HG03039 (cell line): ENCODE measurements at regions not wholly inside any gene's neighbourhood (a gene's known extent, or its start where the extent isn't known, plus 50 kb on each side); places are given as distances from the start of the nearest gene placed in this dataset.

Experiments used
- ATAC-seq: cut with Tn5 transposase; IDR thresholded peaks from one replicate; pipeline ENCODE4 v1.9.1; 2021; ENCODE audit warnings: mild to moderate bottlenecking, moderate library complexity; ENCODE audit not compliant: unreplicated experiment

DNA sequence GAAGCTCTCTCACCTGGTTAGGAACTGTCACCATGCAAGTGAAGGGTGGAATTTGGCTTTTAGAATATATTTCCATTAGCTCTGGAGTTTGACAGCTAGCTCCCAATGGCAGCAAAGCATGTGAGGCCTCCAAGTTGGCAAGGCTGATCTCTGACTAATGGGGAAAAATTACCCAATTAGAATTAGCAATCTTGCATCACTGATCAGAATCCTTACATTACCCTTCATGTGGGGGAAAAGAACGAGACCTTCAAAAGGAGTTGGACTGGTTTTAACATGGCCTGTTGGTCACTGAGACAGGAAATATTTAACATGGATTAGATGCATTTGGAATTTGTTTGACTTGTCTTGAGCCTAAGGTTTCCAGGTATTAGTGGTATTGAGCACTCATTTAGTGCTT lies 192.3 kb upstream of the GDNF start:
- ATAC-seq = no peak

DNA sequence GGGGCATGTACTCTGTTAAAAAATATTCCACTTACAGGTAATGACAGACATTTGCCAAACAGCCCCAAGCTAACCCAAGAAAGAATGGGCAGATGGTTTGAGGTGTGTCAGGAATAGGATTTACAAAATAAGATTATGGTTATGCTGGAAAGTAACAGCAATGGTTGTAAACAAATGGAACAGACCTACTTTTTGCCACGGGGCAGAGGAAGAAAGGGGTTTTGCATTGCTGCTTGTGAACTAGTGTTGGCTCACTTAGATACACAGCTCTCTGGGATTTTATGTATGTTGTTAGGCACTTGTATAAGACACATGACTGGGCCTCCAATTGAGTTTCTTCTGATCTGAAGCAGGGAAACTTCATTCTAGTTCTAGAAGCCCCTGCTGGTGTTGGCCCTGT lies 191.5 kb upstream of the GDNF start:
- no peak for ATAC-seq

DNA sequence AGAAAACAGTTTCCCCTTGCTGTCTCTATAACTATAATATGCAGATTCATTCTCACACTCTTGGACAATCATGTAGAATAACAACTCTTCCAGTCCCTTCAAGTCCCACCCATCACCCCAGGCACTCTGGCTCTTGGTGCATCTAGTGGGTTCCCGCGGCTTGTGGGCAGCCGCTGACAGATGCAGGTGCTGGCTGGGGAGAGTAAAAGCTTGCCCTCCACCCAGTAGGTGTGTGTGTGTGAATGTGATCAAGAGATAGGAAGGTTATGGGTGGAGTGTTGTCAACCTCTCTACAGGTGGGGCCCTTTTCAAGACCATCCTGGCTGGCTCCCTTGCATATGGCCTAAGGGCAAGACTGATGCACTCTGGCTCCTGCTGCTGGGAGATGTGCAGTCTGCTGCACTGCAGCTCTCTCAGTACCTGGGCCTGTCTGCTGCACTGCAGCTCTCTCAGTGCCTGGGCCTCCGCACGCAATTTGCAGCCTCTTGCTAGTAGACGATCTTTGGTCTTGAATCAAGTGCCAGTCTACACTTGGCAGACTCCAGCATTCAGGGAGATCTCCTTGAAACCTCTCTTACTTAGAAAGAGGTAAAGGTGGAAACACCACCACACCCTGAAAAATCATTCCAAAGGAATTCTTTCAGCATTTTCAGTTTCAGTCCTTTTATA lies 189.7 kb upstream of the GDNF start:
- ATAC-seq = no peak

DNA sequence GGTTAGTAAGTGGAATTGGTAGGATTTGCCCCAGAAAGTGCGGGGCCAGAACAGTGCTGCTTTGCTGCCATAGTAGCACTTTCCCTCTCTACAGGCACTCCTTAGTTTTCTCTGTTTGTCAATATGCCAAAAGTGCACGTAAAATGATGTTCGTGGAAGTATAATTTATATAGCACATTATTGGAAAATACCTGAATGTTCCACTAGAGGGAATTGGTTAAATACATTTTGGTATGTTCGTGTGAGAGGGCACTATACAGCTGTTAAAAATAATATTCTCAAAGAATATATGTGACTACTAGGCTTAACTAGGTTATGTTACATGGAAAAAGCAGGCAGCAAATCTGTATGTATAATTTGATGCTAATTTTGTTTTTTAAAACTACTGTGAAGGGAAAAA lies 184.0 kb upstream of the GDNF start:
- ATAC-seq = no peak

DNA sequence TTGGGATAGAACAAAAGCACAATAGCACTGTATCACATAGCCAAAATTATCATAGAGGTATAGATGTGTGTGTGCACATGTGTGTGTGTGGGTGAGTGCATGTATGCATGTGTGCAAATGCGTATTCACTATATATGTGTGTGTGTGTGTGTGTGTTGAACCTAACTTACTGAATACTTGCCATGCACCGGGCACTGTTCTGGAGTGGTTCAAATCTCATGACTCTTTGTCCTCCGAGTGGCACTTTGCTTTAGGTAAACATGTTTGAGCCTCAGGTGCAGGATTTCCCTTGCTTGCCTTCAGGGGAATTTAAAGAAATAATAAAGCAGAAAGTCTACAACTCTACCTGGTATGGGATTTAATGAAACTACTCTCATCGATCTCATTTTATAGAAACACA lies 183.5 kb upstream of the GDNF start:
- ATAC-seq = no peak

DNA sequence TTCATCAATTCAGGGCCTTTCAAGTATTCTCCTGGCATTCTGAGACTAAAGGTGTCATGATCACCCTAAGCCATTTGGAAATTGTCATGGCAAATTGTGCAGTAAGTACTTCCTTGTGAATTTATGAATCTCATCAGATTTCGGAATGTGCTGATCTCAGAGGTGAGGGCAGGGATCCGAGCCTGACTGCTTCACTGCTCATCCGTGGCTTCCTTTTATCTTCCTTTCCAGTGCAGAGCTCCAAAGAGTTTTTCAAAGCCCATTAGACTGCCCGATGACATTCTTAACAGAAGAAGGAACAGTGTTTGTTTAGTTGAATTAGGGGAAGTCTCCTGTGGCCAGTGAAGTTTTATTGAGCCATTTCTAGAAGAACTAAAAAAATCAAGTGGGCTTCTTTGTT lies 182.8 kb upstream of the GDNF start:
- ATAC-seq = no peak

DNA sequence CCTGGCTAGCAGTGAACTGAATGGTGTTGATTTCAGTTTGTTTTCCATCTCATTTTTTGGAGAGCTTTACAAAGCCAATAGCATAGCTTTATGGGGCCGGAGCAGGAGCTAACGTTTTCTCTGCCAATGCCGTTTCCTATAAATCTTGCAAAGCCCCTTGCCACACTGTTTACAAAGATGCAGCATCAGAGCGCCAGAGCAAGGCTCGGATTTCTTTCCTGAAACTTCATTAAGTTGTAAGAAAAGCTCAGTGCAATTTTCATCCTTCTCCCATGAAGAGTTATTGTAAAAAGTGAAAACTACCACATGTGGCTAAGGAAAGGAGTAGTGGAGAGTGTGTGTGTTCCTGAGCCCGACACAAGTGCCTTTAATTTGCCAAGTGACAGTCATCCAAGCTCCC lies 178.2 kb upstream of the GDNF start:
- no peak for ATAC-seq

DNA sequence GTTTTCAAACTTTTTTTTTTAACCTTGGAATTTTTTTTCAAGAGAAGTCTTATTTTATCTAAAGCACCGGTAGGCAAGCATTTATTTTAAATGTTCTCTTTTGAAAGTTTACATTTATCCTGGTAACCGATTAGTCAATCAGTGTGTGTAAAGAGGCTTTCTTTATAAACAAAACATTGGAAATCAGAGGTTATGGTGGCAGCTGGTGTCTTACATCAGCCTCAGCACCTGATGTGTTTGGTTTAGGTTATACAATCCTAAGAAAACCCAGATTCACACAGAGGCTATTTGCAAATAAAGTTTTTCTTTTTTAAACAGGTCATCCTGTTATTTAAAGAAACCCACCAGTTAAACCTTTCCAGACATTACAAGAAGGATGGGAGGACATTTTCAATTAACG lies 173.3 kb upstream of the GDNF start:
- ATAC-seq = no peak

DNA sequence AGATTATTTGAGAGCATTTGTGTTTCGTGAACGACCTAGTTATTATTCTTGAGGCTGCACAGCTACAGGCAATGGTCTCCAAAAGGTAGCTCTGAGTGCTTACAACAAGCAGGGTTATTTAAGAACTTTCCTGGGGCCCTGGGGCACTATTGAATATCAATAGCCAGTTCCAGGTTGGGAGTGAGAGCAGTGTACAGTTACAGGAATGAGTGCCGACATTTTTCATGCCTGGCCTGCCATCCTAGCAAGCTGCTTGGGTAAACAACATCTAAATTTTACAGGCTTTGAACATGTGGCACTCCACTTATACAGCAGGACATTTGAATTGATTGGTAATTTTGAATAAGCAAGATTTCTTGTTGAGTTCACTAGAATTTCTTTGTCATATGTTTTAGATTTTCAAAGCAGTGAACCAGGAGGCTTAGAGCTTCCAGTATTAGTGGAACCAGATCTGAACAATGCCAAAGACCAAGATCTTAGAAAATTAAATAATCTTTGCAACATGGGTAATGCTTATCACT lies 171.9 kb upstream of the GDNF start:
- no peak for ATAC-seq

DNA sequence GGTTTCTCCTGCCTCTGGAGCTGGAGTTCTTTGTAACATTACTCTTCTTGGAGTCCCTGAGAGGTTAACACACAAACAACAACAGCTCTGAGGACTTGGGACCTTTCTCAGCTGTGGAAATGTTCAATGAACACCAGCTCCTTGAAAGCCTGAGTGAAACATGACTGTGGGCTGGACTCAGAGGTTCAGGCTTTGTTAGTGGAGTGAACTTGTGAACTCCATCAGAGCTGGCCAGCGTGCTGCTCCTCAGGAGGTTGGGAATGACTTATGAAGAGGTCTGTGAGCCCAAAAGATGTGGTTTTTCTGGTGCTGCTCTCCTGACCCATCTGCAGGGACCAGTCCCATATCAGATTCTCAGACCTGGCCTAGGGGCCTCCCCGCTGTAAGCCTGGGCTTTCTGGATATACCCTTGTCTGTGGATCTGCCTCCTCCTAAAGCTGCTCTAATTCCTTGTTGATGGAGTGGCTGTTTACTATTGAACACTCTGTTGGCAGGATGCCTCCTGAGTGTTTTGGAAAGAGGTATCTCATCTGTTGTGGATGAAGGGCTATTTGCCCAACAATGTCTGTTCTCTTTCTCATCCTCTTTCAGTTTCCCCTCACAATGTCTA lies 170.0 kb upstream of the GDNF start:
- ATAC-seq = no peak

DNA sequence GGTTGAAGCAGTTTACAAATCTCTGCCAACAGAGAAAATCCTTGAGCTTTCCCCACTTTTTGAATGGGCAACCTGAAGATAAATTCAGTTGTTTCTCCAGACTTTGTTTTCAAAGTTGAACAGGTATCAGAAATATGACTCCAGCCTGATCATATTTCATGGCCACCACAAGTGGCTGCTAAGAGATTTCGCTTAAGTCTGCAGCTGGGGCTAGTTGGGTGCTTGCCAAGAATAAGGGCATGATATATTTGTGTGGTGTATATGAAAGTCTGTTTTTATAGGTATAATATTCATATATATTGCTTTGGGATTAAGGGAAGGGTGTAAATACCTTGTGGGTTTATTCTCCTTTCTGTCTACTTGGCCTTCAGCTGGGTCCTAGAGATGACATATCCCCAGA lies 168.4 kb upstream of the GDNF start:
- no peak for ATAC-seq

DNA sequence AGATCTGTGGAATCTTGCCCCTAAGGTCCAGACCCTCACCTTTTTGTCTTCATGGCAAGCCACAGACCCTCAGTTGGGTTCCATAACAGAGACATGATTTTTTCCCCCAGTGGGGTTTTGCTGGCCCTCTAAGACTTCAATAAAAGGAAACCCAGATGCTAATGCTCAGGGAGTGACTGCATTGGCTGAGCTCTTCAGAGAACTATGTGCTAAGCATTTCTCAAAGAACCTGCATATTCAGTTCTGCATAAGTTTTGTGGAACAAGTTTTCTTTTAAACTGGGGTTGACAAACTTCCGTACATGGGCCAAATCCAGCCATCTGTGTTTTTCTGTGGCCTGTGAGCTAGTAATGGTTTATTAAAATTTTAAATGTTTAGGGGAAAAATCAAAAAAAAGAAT lies 159.8 kb upstream of the GDNF start:
- ATAC-seq = no peak

DNA sequence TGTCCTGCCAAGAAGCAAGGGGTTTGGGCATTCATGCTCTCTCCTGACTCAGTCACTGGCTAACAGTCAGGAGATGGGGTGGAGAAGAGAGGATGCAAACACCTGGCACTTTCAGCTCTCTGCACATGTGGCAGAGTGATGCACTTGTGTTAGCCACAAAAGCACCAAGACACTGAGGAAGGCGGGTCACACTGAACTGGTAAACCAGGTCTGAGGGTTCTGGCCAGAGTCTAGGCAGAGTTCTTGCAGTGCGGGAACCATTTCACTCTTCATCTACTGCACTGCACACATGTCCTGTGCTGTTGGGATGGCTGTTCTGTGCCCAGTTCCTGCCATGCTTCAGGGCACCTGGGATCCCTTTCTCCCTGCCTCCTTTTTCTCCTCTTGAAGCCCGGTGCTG lies 157.1 kb upstream of the GDNF start:
- ATAC-seq = no peak

DNA sequence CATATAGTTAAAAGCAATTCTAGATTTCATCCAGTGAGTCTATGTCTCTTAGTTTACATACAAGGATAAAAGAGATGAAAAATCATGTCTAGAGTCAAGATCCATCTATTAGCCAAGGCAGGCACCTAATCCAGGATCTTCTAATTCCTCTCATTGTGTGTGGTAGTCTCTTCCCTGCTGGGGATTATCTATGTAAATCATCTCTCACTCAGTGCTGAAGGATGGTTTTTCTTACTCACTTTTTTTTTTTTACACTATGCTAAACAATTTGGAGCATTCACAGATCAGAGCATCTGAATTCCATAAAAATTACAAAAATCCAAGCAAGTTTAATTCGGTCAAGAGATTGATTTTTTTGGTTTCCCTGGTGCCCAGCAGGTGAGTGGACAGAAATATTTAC lies 154.9 kb upstream of the GDNF start:
- ATAC-seq = no peak

DNA sequence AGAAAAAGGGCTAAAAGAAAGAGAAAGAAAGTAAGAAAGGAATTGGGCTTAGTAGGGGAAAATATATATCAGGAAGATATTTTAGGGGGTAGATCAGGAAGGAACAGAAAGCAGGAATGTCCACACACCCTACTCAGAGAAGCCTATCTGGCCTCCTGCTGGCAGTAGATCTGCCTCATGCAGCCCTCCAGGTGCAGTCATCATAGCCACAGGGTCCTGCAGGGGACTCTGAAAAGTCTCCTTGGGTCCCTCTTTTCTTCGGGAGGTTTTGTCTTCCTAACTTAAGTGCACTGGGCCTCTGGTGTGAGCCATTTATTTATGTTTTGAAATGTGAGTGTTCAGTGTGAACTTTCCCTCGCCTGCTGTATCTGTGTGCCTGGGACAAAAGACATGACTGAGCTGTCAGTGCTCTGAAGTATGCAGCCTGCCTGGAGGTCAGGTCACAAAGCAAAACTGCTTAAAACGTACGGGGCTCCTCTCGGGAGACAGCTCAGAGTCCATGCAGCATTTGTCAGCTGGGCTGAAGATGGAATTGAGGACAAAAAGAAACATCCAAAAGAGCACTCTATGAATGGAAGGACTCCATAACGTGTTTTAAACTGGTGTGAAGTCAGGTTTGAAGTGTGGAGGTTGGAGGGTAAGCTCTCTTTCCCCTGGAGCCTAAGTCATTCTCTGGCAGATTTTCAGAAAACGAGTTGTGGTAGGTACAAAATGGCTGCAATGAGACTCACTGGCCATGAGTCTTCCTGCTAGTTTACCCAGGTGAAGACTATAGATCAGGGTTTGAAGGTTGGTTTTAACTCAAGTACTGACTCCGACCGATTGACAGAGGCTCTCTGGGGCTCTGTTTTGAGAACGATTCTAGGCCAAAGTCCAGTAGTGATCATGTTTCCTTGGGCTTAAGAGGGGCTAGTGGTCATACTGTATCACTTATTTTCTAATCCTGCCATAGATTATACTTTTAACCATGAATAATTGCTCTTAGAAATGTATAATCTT lies 151.8 kb upstream of the GDNF start:
- ATAC-seq = no peak

DNA sequence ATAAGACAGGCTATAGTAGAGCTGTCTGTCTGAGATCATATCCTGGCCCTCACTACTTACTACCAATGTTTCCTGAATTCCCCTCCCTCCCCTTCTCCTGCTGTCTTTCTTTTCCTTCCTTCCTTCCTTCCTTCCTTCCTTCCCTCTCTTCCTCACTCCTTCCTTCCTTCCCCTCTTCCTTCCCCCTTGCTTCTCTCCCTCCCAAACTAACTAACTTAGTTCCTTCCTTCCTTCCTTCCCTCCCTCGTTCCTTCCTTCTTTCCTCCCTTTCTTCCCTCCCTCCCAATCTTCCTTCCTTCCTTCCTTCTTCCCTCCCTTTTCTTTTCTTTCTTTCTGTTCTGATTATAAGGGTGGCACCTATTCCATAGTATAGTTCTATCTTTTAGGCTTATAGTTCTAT lies 150.0 kb upstream of the GDNF start:
- ATAC-seq = no peak

DNA sequence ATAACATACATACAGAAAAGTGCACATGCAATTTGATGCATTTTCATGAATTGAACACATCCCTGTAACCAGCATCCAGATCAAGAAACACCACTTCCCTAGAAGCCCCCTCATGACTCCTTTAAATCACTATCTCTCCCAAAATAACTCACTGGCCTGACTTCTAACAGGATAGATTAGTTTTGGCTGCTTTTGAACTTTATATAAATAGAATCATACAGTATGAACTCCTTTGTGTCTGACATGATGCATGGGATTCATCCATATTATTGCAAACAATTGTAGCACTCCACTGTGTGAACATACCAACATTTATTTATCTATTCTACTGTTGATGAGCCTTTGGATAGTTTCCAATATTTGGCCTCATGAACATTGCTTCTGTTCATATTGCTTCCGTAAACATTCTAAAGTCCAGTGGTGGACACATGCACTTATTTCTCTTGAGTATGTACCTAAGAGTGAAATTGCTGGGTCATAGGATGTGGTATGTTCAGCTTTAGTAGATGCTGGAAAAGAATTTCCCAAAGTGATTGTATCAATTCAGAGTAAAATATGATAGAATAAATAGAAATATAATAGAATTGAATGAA lies 148.7 kb upstream of the GDNF start:
- ATAC-seq = no peak

DNA sequence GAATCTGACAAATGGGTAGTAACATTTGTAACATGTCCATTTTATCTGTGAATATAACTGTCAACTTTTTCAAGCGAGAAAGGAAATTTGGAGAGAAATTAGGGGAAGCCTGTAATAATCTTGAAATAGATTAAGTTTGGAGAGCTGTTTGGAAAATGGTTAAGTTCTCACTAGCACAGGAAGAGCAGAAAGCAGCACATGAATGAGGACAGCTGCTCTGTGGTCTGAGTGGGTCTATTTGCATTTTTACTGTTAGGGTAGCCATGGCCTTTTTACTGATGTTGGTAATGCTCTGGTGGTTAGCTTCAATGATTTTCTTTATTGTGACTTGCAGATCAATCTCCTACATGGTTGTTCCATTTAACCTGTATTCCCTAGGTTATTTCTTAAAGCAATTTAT lies 144.5 kb upstream of the GDNF start:
- ATAC-seq = no peak

DNA sequence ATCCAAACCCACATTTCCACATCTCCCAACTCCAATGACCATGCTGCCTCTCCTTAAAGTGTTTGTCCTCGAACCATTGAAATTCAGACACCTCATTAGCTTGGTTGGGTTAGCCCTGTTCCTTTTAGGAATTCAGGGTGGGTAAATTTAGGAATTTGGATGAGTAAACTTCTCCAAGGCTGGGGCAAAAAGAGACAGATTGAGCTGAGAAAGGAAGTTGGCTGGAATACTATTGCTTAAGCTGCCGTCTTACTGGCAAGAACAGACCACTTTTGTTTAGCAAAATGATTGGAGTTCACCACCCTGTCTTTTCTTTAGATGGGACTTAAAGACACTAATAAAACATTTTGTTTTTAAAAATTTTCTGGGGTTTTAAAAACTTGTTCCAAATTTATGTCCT lies 143.6 kb upstream of the GDNF start:
- no peak for ATAC-seq

DNA sequence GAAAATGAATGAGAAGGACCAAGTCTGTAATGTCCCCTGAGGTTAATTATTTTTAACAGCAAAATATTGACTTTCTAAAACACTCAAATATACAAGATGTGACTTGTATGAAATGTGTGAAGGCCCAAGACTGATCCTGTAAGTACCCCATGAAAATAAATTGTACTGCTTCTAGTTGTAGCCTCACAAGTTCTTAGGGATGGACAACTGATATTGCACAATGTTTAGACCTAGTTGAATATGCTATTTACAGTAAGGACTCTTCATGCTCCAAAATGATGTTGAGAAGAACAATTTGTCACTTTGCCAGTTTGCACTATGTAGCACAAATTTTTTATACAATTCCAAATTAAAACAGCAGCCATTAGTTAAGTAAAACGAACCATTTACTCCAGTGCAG lies 139.7 kb upstream of the GDNF start:
- no peak for ATAC-seq

DNA sequence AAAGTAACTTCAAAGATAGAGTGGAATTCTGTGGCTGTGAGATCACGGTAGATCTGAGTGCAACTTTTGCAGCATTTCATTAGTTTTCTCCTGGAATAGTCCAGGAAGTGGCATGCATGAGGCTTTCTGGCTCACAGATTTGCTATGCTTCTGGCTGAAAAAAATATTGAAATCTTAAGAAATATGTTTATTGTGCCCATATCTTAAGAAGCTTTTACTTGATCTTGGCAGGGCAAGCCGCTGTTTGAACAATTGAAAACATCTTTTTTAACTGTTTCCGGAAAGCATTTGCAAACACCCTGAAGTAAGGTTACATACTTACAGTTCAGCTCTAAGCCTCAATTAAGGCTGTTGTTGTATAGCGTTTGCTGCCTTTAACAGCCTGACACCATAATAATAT lies 135.7 kb upstream of the GDNF start:
- ATAC-seq = no peak
